ENCODE measurements at regions not wholly inside any gene's neighbourhood (a gene's known extent, or its start where the extent isn't known, plus 50 kb on each side); places are given as distances from the start of the nearest gene placed in this dataset.

GRCh38 chr5:152337484-152337883, 67.6 kb downstream of the NMUR2 start:
- DNase-seq (ENCODE audit: low read depth in 1 of 2, low spot score in 1 of 2) = no peak
- H3K4me1 ChIP-seq (ENCODE audit: low read depth) = no peaks in the 10 kb centered on the region
- H3K27ac ChIP-seq = no peak overlapping the region
- H3K27me3 ChIP-seq = peaks cover 16% of the 10 kb centered on the region
- H3K36me3 ChIP-seq = no peaks in the 10 kb centered on the region
- H3K9me3 ChIP-seq (ENCODE audit: low read depth) = no peaks in the 10 kb centered on the region
- no peak for TF ChIP-seq CTCF (IDR thresholded peaks at IDR 0.05; ENCODE audit: low read depth, low read length)
- H3K4me3 ChIP-seq = no peak overlapping the region

- Histone ChIP-seq H3K36me3 (no peaks in the 10 kb centered on the region), H3K4me3 (no peak overlapping the region), H3K27ac (no peak overlapping the region), H3K27me3 (peaks cover 16% of the 10 kb centered on the region), H3K4me1 (ENCODE audit: low read depth) (no peaks in the 10 kb centered on the region), H3K9me3 (ENCODE audit: low read depth) (no peaks in the 10 kb centered on the region)
- no peak for DNase-seq (ENCODE audit: low read depth in 1 of 2, low spot score in 1 of 2)
- no peak for TF ChIP-seq CTCF (IDR thresholded peaks at IDR 0.05; ENCODE audit: low read depth, low read length)
Observed at GRCh38 chr5:152335461-152335860, 69.6 kb downstream of the NMUR2 start.

GRCh38 chr5:152332716-152333460, 72.2 kb downstream of the NMUR2 start:
- no peak for TF ChIP-seq CTCF (IDR thresholded peaks at IDR 0.05; ENCODE audit: low read depth, low read length)
- no peaks in the 10 kb centered on the region for H3K4me1 ChIP-seq (ENCODE audit: low read depth)
- no peak overlapping the region for H3K27ac ChIP-seq
- H3K27me3 ChIP-seq = peaks cover 16% of the 10 kb centered on the region
- DNase-seq (ENCODE audit: low read depth in 1 of 2, low spot score in 1 of 2) = no peak
- no peaks in the 10 kb centered on the region for H3K9me3 ChIP-seq (ENCODE audit: low read depth)
- H3K4me3 ChIP-seq = no peak overlapping the region
- no peaks in the 10 kb centered on the region for H3K36me3 ChIP-seq

GRCh38 chr5:152331718-152332117, 73.4 kb downstream of the NMUR2 start:
- Histone ChIP-seq H3K9me3 (ENCODE audit: low read depth) (no peaks in the 10 kb centered on the region), H3K36me3 (no peaks in the 10 kb centered on the region), H3K4me1 (ENCODE audit: low read depth) (no peaks in the 10 kb centered on the region), H3K27me3 (peaks cover 16% of the 10 kb centered on the region), H3K27ac (no peak overlapping the region), H3K4me3 (no peak overlapping the region)
- no peak for TF ChIP-seq CTCF (IDR thresholded peaks at IDR 0.05; ENCODE audit: low read depth, low read length)
- no peak for DNase-seq (ENCODE audit: low read depth in 1 of 2, low spot score in 1 of 2)

GRCh38 chr5:152331006-152331405, 74.1 kb downstream of the NMUR2 start:
- no peaks in the 10 kb centered on the region for H3K36me3 ChIP-seq
- peaks cover 16% of the 10 kb centered on the region for H3K27me3 ChIP-seq
- H3K4me3 ChIP-seq = no peak overlapping the region
- no peaks in the 10 kb centered on the region for H3K4me1 ChIP-seq (ENCODE audit: low read depth)
- no peaks in the 10 kb centered on the region for H3K9me3 ChIP-seq (ENCODE audit: low read depth)
- TF ChIP-seq CTCF (IDR thresholded peaks at IDR 0.05; ENCODE audit: low read depth, low read length) = no peak
- no peak for DNase-seq (ENCODE audit: low read depth in 1 of 2, low spot score in 1 of 2)
- H3K27ac ChIP-seq = no peak overlapping the region

All from cardiac muscle cell (in vitro differentiated cells and primary cell).